B cell (primary cell): ENCODE measurements at regions not wholly inside any gene's neighbourhood (a gene's known extent, or its start where the extent isn't known, plus 50 kb on each side); places are given as distances from the start of the nearest gene placed in this dataset.

ENCODE experiments used
- ATAC-seq: fragments of 200-7000 bp; cut with Tn5 transposase; one replicate; pipeline ENCODE4 v1.10.0; 2021; ENCODE audit warnings: low read depth, mild to moderate bottlenecking, moderate number of reproducible peaks, moderate library complexity
- CTCF ChIA-PET: fragments of 350-600 bp; sonication (Branson Sonifier 250); formaldehyde crosslinking; loops from one replicate; lab custom pipeline; 2021; ENCODE audit warnings: antibody characterized with exemption, inconsistent platforms; lab: Charles Lee
- POLR2A ChIA-PET: fragments of 350-600 bp; sonication (Branson Sonifier 250); formaldehyde crosslinking; loops from one replicate; lab custom pipeline; 2021; ENCODE audit warnings: antibody characterized with exemption; lab: Charles Lee
- DNase-seq: peaks from one replicate; pipeline ENCODE4 v3.0.0; 2013
- H2AFZ ChIP-seq: 2 replicates; pipeline ENCODE4 v1.6.1; 2012; ENCODE audit warnings: mild to moderate bottlenecking, low read depth, low read length; ENCODE audit not compliant: insufficient read depth, poor library complexity, severe bottlenecking
- H3K27ac ChIP-seq, 2 donors: 1 replicate in 1 of 2; 2 replicates in 1 of 2; pipeline ENCODE4 v1.5.1; 2012 to 2013; ENCODE audit warnings: low read length in 2 of 2, mild to moderate bottlenecking in 2 of 2, moderate library complexity in 1 of 2
- H3K27me3 ChIP-seq, 4 experiments: fragments of 200-600 bp in 1 of 4; sonication (generic) in 1 of 4; replicated peaks in 1 of 4; 1 replicate in 2 of 4; 2 replicates in 2 of 4; pipeline versions ENCODE4 v1.6.1 to v1.7.0; 2013 to 2016; ENCODE audit warnings: low read length in 3 of 4, mild to moderate bottlenecking in 2 of 4, mixed read lengths in 1 of 4, moderate library complexity in 1 of 4; ENCODE audit not compliant: insufficient read depth in 4 of 4, control insufficient read depth in 3 of 4; ENCODE audit errors: control extremely low read depth in 1 of 4
- H3K36me3 ChIP-seq, 2 experiments: replicated peaks in 1 of 2; 1 replicate in 1 of 2; 2 replicates in 1 of 2; pipeline versions ENCODE4 v1.6.1 to v1.7.1; 2013; ENCODE audit warnings: low read length in 1 of 2; ENCODE audit not compliant: insufficient read depth in 2 of 2, control insufficient read depth in 1 of 2; ENCODE audit errors: control extremely low read depth in 1 of 2, extremely low read depth in 1 of 2
- H3K4me1 ChIP-seq, 2 donors: fragments of 200-600 bp in 1 of 2; sonication (generic) in 1 of 2; 1 replicate in 1 of 2; 2 replicates in 1 of 2; pipeline versions ENCODE4 v1.5.1 to v1.6.1; 2013 to 2017; ENCODE audit warnings: low read length in 2 of 2; ENCODE audit not compliant: control insufficient read depth in 2 of 2, insufficient read depth in 2 of 2
- H3K4me2 ChIP-seq: replicated peaks from 2 replicates; pipeline ENCODE3; 2012; ENCODE audit warnings: mild to moderate bottlenecking, low read depth, low read length; ENCODE audit not compliant: poor library complexity, severe bottlenecking
- H3K4me3 ChIP-seq, 5 experiments: fragments of 200-600 bp in 1 of 5; sonication (generic) in 1 of 5; 1 replicate in 3 of 5; 2 replicates in 2 of 5; pipeline versions ENCODE4 v1.5.1 to v1.7.0; 2011 to 2016; ENCODE audit warnings: low read length in 4 of 5, mild to moderate bottlenecking in 4 of 5, low read depth in 2 of 5, control low read depth in 1 of 5, moderate library complexity in 1 of 5; ENCODE audit not compliant: insufficient read depth in 1 of 5; ENCODE audit errors: control extremely low read depth in 1 of 5, extremely low read depth in 1 of 5
- H3K79me2 ChIP-seq: fragments of 200-600 bp; sonication (generic); one replicate; pipeline ENCODE4 v1.6.0; 2016; ENCODE audit warnings: low read length; ENCODE audit not compliant: control insufficient read depth, insufficient read depth
- H3K9ac ChIP-seq: fragments of 200-600 bp; sonication (generic); 2 replicates; pipeline ENCODE4 v1.6.1; 2017; ENCODE audit warnings: mild to moderate bottlenecking, low read length, moderate library complexity
- H3K9me3 ChIP-seq, 3 donors: one replicate each; pipeline versions ENCODE4 v1.6.1 to v1.7.1; 2013; ENCODE audit warnings: low read length in 2 of 3; ENCODE audit not compliant: control insufficient read depth in 2 of 3, insufficient read depth in 1 of 3; ENCODE audit errors: control extremely low read depth in 1 of 3
- H4K20me1 ChIP-seq: 2 replicates; pipeline ENCODE4 v1.6.0; 2012; ENCODE audit warnings: mild to moderate bottlenecking, low read length; ENCODE audit not compliant: insufficient read depth, control insufficient read depth, poor library complexity, severe bottlenecking
- H3K27ac Mint-ChIP-seq: one replicate; pipeline ENCODE4 v1.8.0; 2021; ENCODE audit warnings: mixed read lengths
- H3K27me3 Mint-ChIP-seq: one replicate; pipeline ENCODE4 v1.8.0; 2021; ENCODE audit warnings: mixed read lengths
- H3K4me1 Mint-ChIP-seq: one replicate; pipeline ENCODE4 v1.8.0; 2021; ENCODE audit warnings: mixed read lengths
- H3K4me3 Mint-ChIP-seq: one replicate; pipeline ENCODE4 v1.8.0; 2021; ENCODE audit warnings: mixed read lengths
- H3K9me3 Mint-ChIP-seq: one replicate; pipeline ENCODE4 v1.8.0; 2022; ENCODE audit warnings: mixed read lengths; ENCODE audit not compliant: insufficient read depth
- EZH2 ChIP-seq: IDR thresholded peaks from 2 replicates; pipeline ENCODE4 v1.6.1; 2012; ENCODE audit warnings: borderline replicate concordance, low read depth, mild to moderate bottlenecking, moderate library complexity, low read length; ENCODE audit not compliant: insufficient read depth, poor library complexity, severe bottlenecking
- WGBS: methylation state at CpG from one replicate; pipeline ENCODE4 v1.1.5; 2013; ENCODE audit warnings: missing lambda C conversion rate; ENCODE audit not compliant: insufficient coverage; 5-methylcytosine and 5-hydroxymethylcytosine counted together
- intact Hi-C: fragments of 100-400 bp; cut with micrococcal nuclease; formaldehyde crosslinking; loops from one replicate; pipeline ENCODE4 v1.10.0; 2022
- TF ChIP-seq, protein P1 (sequence below): fragments of 200-600 bp; IDR thresholded peaks from one replicate; pipeline ENCODE4 v1.8.0; 2022; ENCODE audit warnings: antibody characterized with exemption, mild to moderate bottlenecking

DNA sequence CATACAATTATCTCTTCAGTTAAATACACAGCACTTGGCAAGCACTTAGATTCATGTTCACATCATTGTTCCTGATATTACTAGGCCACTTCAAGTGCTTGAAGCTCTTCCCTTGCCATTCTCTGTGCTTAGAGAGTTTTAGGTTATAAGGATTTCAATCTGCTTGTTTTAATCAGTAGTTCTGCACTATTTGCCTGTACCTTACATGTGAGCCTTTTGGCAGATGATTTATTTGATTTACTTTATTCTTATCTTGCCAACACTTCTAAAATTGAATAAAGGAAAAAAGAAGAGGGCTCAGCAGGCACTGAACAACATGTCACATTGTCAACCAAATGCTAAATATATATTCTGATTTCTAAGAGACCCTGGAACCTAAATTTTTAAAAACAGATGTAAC, 363.8 kb upstream of the USP15 start:
- H3K79me2 ChIP-seq = no peaks in the 10 kb centered on the region
- no peaks in the 10 kb centered on the region for H4K20me1 ChIP-seq
- no peaks in the 10 kb centered on the region for H3K4me1 ChIP-seq
- H2AFZ ChIP-seq = no peak overlapping the region
- no peak overlapping the region for H3K4me3 ChIP-seq
- Mint-ChIP-seq H3K27me3 (no peaks in the 10 kb centered on the region), H3K4me3 (no peak overlapping the region), H3K4me1 (no peaks in the 10 kb centered on the region), H3K27ac (no peak overlapping the region), H3K9me3 (peaks cover 8% of the 10 kb centered on the region)
- ATAC-seq (no peak), DNase-seq (no peak)
- no peaks in the 10 kb centered on the region for H3K36me3 ChIP-seq
- H3K4me2 ChIP-seq = no peak overlapping the region
- no peak overlapping the region for H3K27ac ChIP-seq
- peaks cover 0 to 10% (median 8%) of the 10 kb centered on the region in 3 donors for H3K9me3 ChIP-seq
- ChIA-PET CTCF (no interaction called here), POLR2A (no interaction called here)
- intact Hi-C loops = no loop called here
- no peak for TF ChIP-seq EZH2
- TF ChIP-seq, protein P1, sequence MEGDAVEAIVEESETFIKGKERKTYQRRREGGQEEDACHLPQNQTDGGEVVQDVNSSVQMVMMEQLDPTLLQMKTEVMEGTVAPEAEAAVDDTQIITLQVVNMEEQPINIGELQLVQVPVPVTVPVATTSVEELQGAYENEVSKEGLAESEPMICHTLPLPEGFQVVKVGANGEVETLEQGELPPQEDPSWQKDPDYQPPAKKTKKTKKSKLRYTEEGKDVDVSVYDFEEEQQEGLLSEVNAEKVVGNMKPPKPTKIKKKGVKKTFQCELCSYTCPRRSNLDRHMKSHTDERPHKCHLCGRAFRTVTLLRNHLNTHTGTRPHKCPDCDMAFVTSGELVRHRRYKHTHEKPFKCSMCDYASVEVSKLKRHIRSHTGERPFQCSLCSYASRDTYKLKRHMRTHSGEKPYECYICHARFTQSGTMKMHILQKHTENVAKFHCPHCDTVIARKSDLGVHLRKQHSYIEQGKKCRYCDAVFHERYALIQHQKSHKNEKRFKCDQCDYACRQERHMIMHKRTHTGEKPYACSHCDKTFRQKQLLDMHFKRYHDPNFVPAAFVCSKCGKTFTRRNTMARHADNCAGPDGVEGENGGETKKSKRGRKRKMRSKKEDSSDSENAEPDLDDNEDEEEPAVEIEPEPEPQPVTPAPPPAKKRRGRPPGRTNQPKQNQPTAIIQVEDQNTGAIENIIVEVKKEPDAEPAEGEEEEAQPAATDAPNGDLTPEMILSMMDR = no peak
- no peak overlapping the region for H3K9ac ChIP-seq
- H3K27me3 ChIP-seq = no peaks in the 10 kb centered on the region

DNA sequence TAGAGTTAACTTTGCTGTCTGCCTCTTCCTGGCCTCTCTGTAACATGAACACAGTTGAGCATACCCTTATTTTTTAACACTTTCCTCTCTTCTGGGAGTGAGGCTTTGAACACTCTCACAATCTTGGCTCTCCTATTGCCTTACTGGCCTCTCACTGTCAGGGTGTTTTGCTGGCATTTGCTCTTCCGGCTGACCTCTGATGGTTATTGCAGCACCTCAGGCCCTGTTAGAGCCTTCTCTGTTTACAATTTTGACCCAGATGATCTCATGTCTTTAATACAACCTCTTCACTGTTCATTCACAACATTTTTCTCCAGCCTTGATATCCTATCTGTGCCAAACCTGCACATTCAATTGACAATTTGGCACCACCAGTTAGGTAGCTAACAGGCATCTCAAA, 357.8 kb upstream of the USP15 start:
- Histone ChIP-seq H4K20me1 (no peaks in the 10 kb centered on the region), H3K36me3 (no peaks in the 10 kb centered on the region), H3K4me3 (no peak overlapping the region), H3K79me2 (no peaks in the 10 kb centered on the region), H3K9me3 (peaks cover 0 to 13% (median 10%) of the 10 kb centered on the region in 3 donors), H3K27ac (no peak overlapping the region), H3K27me3 (no peaks in the 10 kb centered on the region), H3K4me2 (no peak overlapping the region), H3K4me1 (no peaks in the 10 kb centered on the region), H3K9ac (no peak overlapping the region), H2AFZ (no peak overlapping the region)
- no peaks in the 10 kb centered on the region for H3K27me3 Mint-ChIP-seq
- no peak overlapping the region for H3K27ac Mint-ChIP-seq
- no peak overlapping the region for H3K4me3 Mint-ChIP-seq
- H3K4me1 Mint-ChIP-seq = no peaks in the 10 kb centered on the region
- H3K9me3 Mint-ChIP-seq = peaks cover 6% of the 10 kb centered on the region
- no peak for TF ChIP-seq EZH2
- TF ChIP-seq, protein P1 = no peak
- intact Hi-C loops = no loop called here
- no peak for ATAC-seq
- CTCF ChIA-PET = no interaction called here
- 80% methylated on average over 1 of the region's 1 CpG for WGBS
- POLR2A ChIA-PET = no interaction called here
- no peak for DNase-seq
